Activated CD4-positive, alpha-beta T cell treated with anti-CD3 and anti-CD28 coated beads for 24 hours (primary cell): ENCODE measurements at regions not wholly inside any gene's neighbourhood (a gene's known extent, or its start where the extent isn't known, plus 50 kb on each side); places are given as distances from the start of the nearest gene placed in this dataset.

Experiments
- DNase-seq, 2 donors: peaks; one replicate each; pipeline ENCODE4 v3.0.0-alpha.2; 2020; ENCODE audit warnings: low read depth in 2 of 2

- DNase-seq = no peak
Observed at GRCh38 chr12:123100882-123101281, 50.0 kb downstream of the PITPNM2 start.

GRCh38 chr12:123100450-123100849 is 50.4 kb downstream of the PITPNM2 start:
- DNase-seq = no peak

DNA sequence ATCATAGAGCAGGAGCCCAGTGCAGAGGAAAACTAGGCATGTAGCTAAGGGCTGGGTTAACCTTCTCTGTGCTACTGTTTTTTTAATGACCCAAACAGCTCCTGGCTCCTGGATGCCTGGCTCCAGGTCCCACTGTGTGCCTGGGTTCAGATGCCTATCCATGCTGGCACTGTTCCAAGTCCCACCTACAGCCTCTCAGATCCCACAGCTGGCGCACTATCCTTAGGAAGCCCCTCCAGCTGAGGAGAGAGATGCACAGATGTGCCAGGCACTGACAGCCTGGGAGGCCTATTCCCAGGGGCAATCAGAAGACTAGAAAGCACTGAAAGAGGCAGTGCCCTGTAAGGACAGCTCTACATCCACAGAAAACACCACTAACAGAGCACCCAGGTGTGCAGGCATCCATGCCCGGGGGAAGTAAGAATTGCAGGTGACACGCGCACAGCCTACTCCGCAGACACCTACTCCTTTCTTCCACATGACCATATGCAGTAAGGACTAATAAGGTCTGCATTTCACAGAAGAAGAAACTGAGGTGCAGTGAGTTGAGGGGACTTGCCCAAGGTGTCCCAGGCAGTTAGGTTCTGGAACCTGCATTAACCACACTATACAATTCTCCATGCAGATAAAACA is 51.2 kb downstream of the PITPNM2 start:
- DNase-seq = no peak

GRCh38 chr12:123098780-123099179 is 52.1 kb downstream of the PITPNM2 start:
- no peak for DNase-seq

DNA sequence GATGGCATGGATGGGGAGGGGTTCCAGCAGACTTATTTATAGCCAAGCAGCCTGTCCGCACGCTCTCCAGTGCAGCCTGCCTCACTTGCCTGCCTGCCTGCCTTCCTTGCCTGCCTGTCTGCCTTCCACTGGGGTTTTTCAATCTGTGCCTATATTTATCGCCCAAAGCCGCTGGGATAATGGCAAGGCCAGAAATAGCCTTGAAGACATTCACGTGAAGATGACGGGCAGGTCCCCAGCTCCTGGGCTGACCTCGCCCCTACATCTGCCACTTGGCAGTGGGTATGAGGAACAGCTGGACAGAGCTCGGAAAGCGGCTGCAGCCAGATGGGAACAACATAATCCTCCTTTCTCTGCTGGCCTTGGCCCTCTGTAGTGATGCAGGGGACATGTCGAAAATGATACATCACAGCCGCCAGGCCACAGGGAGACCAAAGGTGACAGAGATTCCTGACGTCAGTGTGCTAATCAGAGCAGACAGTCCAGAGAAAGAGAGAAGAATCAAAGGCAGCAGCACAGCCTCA is 53.3 kb downstream of the PITPNM2 start:
- no peak for DNase-seq

DNA sequence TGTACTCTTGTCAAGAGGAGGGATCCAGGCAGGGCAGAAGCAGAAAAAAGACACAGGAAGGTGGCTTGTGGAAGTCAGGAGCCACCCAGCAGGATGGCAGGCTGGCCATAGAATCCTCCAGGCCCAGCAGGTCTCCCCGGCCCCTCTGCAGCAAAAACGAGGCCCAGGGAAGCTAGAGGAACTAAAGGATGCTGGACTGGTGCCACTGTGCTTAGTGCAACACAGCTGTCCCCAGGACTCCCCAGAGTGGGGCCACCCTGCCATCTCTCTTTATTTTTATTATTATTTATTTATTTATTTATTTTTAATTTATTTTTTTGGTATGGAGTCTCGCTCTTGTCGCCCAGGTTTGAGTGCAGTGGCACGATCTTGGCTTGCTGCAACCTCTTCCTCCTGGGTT is 54.1 kb downstream of the PITPNM2 start:
- no peak for DNase-seq

GRCh38 chr12:123096182-123096581 is 54.7 kb downstream of the PITPNM2 start:
- DNase-seq = no peak

- DNase-seq = no peak
Observed at GRCh38 chr12:123095078-123095881, 55.6 kb downstream of the PITPNM2 start.

DNA sequence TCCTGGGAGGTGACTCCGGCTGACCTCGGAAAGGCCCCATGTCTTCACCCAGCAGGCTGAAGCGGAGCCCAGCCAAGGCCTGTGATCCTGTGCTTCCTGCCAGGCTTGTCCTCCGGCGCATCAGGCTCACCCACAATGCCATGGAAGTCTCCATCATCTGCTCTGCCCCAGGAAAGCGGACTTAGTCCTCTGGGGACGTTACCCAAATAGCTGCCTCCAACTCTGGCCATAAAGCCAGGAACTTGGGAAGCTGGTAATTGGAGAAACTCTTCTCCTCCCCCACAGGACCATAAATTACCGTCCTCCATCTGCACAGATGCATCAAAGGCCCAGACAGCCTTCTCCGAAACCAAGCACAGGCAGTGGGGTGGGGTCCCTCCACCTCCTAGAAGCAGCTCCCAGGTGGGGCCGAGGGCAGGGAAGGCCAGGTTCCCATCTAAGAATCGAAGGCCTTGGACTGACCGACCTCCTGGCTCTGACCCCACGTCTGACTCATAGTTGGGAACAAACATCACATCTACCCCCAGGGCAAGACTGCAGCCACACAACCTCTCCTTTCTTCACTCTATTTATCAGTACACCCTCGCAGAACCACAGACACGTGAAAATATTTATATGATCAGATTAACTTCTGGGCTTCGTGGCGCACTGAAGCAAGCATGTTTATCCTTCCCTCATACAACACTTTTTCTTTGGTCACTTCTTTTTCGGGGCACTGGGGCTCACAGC is 56.4 kb downstream of the PITPNM2 start:
- no peak for DNase-seq

DNA sequence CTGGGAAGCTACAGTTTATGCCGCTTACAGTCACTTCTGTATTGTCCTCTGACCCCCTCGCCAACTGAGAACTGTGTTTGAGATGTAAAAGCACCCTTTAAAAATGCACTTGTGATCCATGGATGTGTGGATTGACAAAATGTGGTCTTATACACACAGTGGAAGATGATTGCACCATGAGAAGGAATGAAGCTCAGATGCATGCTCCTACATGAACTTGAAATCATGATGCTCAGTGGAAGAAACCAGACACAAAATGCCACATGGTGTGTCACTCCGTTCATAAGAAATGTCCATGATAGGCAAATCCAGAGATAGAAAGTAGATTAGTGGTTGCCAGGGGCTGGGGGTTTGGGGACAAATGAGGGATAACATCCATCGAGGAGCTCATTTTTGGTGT is 58.0 kb downstream of the PITPNM2 start:
- DNase-seq = no peak

- no peak for DNase-seq
Observed at GRCh38 chr12:123091230-123092150, 59.4 kb downstream of the PITPNM2 start.

GRCh38 chr12:123089631-123090353 is 61.1 kb downstream of the PITPNM2 start:
- DNase-seq = no peak

- no peak for DNase-seq
Observed at GRCh38 chr12:123089140-123089539, 61.8 kb downstream of the PITPNM2 start.

GRCh38 chr12:123085730-123086487 is 65.0 kb downstream of the PITPNM2 start:
- DNase-seq = no peak

GRCh38 chr12:123085066-123085465 is 65.8 kb downstream of the PITPNM2 start:
- DNase-seq = no peak

DNA sequence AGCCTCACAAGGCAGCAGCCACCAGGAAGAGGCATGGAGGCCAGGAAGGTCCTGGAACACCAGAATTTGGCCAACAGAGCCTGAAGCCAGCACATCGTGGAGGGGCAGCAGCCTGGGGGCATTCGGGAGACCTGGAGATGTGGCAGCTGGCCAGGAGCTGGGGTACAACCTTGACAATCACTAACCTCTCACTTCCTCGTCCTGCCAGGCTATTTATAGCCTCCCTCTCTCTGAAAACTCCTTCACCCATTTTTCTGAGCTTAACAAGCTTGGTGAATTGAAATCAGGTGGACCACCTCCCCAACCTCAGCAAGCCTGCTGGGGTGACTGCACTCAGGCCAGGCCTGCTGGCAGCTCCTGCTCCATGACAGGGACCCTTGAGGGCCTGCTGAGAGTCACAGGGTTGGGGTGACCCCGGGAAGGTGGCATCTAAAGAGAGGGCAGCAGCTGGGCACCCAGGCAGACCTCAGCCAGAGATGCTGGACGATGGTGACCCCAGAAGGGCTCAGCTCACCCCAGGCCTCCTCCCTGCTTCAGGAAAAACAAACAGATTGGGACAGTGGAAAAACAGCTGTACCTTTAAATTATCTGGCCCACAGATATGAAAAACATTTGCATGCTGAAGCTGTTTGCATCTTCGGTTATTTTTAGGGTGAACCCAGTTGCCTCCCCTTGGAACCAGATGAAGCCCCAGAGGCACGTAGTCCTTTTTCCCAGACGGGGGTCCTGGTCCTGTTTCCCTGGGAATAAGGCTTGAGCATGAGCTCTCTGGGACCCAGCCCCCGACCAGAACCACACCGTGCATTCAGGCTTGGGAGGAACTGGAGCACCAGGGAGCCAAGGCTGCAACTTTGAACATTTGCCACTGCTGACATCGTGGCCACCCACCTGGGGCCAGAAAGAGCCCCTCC is 67.0 kb downstream of the PITPNM2 start:
- no peak for DNase-seq

- DNase-seq = no peak
Observed at GRCh38 chr12:123080634-123081033, 70.3 kb downstream of the PITPNM2 start.

- no peak for DNase-seq
Observed at GRCh38 chr12:123078531-123079155, 72.2 kb downstream of the PITPNM2 start.

DNA sequence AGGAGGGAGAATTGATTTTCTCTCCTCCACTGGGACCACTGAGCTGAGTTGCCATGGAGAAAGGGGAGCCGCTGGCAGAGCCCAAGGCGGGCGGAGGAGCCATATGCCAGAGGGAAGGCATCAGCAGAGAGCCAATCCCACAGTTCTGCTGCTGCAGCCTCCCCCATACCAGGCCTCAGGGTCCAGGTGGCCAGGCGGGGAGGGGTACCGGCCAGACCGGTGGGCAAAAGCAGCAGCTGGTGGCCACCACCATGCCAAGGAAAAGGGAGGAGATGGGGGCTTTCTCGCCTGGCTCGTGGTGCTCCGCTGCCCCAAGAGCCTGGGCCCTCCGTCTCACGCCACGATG is 72.8 kb downstream of the PITPNM2 start:
- DNase-seq = no peak
